GM21825 (cell line): ENCODE measurements at regions not wholly inside any gene's neighbourhood (a gene's known extent, or its start where the extent isn't known, plus 50 kb on each side); places are given as distances from the start of the nearest gene placed in this dataset.

Source experiments
- ATAC-seq: cut with Tn5 transposase; IDR thresholded peaks from one replicate; pipeline ENCODE4 v1.9.1; 2021; ENCODE audit warnings: mild to moderate bottlenecking, moderate library complexity; ENCODE audit not compliant: unreplicated experiment

GRCh38 chr2:226655871-226656270, 143.7 kb downstream of the IRS1 start:
- no peak for ATAC-seq

GRCh38 chr2:226652983-226653765, 146.4 kb downstream of the IRS1 start:
- ATAC-seq, result no peak

GRCh38 chr2:226652369-226652768, 147.3 kb downstream of the IRS1 start:
- ATAC-seq, result peak; percentile 50

DNA sequence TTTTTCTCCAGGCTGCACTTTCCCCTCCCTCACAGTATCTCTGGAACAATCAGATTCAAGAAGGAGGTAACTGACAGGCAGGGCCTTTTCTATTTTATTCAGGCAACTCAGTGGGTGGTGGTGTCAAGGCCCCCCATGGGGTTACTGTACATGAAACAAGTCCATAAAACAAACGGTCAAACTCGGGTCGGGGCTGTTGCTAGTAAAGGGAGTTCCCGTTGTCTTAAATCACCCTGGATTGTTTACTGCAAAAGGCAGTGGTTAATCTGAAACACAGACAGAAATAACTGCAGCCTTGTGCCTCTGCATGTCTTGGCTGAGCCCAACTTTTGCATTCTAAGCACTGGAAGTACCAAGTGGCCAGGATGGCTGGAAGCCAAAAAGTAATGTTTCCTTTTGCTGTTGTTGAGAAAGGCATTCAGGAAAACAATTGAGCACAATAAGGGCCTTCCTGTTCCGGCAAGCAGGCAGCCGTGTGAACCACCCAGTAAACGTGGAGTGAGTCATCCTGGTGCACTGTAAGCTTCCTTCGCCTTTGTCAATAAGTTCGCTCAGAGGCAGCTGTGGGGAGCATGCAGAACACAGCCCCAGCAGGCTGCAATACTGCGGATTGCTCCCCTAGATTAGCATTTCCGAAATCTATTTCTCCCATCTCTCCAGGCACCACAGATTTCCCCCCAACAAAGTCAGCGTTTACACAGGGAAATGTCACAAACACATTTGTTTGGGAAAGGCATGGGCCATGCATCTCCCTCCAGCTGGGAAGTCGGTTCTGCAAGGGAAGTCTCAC, 149.6 kb downstream of the IRS1 start:
- peak; percentile 88 for ATAC-seq

DNA sequence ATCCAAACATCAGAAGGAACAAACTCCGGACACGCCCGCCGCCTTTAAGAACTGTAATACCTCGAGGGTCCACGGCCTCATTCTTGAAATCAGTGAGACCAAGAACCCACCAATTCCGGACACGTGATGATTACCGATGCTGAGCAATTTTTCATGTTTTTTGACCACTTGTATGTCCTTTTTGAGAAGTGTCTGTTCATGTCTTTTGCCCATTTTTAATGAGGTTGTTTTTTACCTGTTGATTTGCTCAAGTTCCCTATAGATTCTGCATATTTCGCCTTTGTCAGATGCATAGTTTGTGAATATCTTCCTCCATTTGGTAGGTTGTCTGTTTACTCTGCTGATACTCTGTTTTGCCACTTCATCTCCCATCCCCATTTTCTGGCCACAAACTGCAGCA, 150.4 kb downstream of the IRS1 start:
- no peak for ATAC-seq

- no peak for ATAC-seq
These were observed 151.8 kb downstream of the IRS1 start for GRCh38 chr2:226647621-226648518.

DNA sequence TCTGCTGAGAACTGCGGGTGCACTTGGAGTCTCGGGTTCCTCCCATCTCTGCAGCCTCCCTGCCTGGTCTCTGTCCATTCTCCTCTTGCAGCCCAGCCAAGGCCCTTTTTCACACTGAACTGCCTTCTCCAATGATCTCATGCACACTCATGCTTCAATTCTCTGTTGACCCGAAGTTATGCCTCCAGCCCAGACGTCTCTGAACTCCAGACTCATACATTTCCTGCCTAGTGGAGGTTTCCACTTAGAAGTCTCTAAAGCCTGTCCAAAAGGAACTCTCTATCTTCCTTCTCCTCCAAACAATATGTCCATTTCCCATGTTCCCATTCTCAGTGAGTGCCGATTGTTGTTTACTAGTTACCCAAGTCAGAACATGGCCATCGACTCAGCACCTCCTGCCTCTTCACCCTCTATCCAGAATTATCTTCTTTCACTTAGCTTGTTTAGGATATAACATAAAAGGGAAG, 155.2 kb downstream of the IRS1 start:
- ATAC-seq, result no peak

DNA sequence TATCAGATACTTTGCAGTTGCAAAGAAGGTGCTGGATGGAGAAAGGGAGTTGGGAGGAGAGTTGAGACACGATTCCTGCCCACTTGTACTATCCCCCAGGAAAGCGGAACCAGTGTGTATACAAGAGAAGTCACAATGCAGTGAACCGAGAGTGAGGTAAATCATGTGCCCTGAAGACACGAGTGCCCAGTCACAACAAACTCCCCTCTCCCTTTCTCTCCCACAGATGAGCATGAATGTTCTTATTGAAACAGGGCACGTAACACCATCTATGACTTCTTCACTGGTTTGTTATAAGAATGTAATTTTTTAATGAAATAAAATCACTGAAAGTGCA, 155.7 kb downstream of the IRS1 start:
- ATAC-seq, result no peak

DNA sequence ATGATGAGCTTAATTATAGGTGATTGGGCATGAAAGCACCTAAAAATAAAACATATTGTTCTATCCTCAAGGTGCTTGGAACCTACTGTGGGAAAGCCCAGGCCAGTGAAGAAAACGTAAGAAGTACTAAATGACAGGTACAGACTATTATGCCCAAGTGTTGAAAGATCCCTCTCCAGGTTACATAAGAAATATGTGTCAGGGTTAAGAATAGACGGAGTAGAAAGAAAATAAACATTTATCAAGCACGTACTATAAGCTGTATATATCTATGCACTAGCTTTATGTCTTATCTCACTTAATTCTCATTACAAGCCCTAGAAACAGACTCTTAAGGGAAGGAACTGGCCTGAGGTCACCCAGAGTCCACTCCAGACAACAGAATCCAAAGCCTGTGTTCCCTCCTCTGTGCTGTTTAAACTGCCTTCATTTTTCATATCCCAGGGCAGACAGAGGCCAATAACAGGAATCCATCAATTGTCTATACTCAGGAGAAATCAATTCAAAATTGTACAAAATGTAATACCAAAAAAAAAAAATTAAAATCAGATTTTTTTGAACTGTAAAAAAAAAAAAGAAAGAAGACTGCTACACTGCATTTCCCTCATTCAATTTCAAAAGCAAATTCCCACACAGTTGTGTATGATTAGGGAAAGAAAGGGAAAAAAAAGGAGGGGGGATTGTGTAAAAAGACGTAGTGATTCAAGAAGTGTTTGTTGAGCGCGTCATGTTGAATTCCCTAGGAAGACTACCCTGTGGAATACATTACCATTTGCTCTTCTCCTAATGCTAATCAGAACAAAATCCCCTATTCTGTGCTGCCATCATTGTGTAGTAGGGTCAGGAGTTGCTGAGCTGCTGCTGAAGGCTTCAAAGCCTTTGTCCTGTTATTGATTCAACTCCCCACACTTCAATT, 156.3 kb downstream of the IRS1 start:
- no peak for ATAC-seq

DNA sequence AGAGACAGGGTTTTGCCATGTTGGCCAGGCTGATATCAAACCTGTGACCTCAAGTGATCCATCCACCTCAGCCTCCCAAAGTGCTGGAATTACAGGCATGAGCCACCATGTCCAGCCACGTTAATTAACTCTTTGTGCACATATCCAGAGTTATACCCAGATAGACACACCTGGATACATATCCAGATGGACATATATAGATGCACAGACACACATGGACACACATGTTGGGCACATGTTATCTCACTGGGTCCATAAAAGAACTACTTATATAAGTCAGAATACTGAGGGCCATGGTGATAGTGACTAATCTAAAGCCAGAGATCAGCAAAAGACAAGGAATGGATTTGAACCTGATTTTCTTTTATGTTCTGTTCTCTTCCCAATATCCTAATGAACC, 158.6 kb downstream of the IRS1 start:
- no peak for ATAC-seq

GRCh38 chr2:226640501-226640900, 159.1 kb downstream of the IRS1 start:
- no peak for ATAC-seq

- no peak for ATAC-seq
These were observed 160.1 kb downstream of the IRS1 start for GRCh38 chr2:226639550-226639949.

DNA sequence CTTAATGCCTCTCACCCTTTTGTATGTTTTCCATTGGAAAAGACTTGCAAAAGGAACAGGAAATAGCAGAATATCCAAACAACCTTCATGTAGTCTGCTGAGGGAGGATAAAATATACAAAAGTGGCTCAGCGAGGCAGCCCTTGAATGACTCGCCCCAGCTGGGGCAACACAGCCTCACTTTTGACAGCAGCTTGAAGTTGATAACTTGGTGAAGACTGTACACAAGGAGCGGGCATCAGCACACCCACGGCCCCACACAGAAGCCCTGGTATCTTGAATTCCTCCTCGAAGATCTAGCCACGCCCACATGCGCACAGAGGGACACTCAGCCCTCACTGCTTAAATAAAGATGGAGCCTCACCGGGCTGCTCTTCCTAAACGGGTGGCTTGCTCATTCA, 161.0 kb downstream of the IRS1 start:
- no peak for ATAC-seq

DNA sequence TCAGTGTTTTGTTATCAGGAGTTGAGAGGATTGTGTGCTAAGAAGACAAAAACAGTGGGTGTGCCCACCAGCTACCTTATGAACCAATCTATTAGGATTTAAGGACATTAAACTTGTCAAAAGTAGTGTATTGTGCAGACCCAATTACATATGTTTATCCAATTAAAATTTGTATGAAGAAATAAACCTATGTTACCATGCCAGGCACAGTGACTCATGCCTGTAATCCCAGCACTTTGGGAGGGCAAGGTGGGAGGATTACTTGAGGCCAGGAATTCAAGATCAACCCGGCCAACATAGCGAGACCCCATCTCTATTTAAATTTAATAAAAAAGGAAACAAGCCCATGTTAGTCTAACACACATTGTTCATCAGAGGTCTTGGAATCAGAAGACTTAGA, 162.2 kb downstream of the IRS1 start:
- no peak for ATAC-seq

DNA sequence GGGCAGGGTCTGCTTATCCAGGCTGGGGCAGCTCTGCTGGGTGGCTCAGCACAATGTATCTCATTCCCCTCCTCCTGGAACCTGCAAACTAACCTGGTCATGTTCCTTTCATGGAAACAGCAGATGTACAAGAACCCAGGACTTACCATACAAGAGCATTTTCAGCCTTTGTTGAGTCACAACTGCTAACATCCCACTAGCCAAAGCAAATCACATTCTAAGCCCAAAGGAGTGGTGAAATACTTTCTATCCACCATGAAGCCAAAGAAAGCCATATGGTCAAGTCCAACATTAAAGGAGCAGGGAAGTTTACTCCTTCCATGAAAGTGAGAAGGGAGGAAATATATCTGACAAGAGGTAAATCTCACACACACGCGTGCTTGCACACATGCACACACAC, 163.0 kb downstream of the IRS1 start:
- ATAC-seq, result no peak

DNA sequence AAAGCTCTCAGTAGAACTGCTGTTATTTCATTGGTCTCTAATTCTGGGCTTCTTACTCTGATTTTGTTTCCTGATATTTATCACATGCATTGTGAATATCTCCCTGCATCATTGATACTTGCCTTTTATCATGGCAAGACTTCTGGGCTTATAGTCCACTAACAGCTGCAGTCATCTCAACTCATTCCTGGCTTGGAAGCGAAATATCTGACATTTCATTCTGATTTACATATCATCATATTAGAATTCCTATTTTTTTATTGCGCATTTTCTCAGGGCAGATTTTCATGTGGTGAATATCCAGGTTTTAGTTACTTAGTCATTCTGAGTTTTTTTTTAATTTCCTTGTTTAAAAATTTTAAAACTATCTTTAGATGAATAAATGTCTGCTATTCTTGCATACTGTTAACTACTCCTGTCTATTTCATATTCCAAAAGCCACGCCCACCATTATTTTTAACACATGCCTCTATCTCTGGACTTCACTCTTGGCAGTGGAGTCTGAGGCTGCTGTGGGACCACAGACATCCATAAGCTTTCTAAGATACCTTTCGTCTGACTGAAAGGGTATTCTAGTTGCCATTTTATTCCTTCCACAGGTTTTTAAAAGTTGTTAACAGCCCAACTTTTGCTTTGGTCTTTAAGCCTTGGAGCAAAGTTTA, 164.5 kb downstream of the IRS1 start:
- no peak for ATAC-seq

- no peak for ATAC-seq
These were observed 167.9 kb downstream of the IRS1 start for GRCh38 chr2:226631671-226632070.

- no peak for ATAC-seq
These were observed 168.4 kb downstream of the IRS1 start for GRCh38 chr2:226631187-226631586.

DNA sequence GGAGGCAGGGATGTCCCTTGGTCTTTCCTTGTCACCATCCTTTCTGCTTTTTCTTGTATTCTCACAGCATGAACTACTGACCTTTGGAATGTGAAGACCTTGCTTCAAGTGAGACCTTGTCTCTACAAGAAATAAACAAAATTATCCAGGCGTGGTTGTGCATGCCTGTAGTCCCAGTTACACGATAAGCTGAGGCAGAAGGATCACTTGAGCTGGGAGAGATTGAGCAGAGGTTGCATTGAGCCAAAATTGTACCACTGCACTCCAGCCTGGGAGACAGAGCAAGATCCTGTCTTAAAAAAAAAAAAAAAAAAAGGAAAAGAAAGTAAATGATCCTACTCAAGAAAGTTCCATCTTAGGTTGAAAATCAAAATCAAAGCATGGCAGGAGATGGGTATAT, 173.7 kb downstream of the IRS1 start:
- no peak for ATAC-seq
